ENCODE measurements at regions not wholly inside any gene's neighbourhood (a gene's known extent, or its start where the extent isn't known, plus 50 kb on each side); places are given as distances from the start of the nearest gene placed in this dataset.
A peak's percentile ranks its signal among the peaks of the same experiment; 100 is the strongest.

DNA sequence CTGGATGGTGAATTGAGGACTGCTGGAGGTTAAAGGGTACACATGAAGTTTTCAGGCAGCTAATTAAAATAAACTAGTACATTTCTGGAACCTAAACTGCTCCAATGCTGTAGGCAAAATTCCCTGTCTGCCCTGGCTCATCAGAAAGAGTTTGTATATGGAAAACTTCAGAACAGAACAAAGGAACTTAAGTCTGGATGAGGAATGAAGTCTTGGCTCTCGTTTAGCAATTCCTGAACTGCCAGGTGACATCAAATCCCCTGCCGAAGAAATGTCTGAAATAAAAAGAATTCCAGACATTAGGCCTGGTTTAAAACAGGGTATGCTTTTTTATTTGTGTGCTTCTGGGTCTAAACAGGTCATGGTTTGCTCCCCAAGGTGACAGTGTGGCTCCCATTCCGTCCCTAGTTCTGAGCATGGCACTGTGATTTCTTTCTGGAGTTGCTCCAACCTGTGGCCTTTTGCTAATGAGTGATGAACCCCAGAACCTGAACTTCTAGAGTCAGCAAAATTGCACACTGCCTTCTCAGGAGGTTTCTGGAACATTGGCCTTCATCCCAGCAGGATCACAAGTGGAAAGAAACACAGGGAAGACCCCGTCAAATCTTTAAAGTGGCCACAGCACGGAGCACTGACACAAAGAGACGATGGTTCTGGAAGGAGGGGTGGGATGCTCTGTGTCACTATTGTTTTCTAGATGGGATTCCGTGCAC is 129.4 kb upstream of the NAA20 start:
- no peak for DNase-seq (ENCODE audit: extremely low read depth in 1 of 11, low read depth in 9 of 11, low spot score in 4 of 11)

DNA sequence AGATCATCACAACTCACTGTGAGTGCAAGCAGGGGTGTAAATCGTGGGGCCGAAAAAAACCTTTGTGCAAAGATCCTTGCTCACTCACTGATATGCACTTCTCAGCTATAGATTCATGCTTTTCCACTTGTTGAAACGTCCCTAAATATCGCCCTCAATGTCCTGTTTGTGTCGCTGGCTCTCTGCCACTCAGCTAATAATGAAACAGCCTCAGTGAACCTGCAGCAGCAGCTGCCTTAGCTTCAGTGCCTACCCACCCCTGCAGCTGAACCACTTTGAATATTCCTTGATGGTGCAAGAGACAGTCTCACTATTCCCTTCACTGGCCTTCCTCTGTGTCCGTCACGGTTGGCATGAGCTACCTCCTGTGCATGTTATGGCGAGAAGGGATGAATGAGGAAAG is 128.9 kb upstream of the NAA20 start:
- no peak for DNase-seq (ENCODE audit: extremely low read depth in 1 of 11, low read depth in 9 of 11, low spot score in 4 of 11)

DNA sequence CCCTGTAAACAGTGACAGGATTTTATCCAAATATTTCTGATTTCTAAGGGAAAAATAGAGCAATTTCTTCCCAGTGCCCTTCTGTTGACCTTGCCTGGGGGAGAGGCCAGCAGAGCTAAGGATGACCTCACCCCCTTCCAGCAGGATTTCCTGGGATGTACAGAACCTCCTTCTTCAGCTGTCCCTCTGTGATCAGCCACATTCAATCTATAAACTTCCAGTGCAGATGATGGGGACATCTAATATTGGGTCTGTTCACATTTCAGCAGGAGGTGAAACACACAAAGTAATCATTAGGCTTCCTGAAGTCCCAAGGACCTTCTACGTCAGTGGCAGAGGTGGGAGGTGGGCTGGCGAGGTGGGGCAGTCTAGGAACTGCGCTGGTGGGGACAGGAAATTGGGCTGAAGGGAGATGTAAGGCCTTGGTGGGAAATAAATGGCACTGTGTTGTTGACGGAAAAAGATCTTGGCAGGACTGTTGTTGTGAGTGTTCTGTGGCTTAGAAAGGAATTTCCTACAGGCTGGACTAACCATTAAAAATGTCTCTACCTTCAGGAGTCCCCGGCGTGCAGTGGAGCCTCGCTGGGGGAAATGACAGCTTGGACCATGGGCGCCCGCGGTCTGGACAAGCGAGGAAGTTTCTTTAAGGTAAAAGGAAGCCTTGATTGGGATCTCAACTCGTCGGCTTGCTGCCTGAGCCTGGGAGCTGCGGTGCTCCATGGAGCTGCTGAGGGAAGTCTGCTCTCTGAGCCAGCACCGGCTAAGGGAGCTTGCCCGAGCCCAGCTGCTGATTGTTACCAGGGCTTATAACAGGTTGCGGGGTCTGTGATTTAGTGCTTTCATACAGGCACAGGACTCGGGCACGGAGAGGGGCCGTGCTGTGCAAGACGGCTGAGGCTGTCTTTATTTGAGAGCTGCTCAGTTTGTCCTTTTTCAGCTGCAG is 127.9 kb upstream of the NAA20 start:
- DNase-seq (ENCODE audit: extremely low read depth in 1 of 11, low read depth in 9 of 11, low spot score in 4 of 11) = peak in 3 of 11 donors; percentile 12 to 41 (median 31)

DNA sequence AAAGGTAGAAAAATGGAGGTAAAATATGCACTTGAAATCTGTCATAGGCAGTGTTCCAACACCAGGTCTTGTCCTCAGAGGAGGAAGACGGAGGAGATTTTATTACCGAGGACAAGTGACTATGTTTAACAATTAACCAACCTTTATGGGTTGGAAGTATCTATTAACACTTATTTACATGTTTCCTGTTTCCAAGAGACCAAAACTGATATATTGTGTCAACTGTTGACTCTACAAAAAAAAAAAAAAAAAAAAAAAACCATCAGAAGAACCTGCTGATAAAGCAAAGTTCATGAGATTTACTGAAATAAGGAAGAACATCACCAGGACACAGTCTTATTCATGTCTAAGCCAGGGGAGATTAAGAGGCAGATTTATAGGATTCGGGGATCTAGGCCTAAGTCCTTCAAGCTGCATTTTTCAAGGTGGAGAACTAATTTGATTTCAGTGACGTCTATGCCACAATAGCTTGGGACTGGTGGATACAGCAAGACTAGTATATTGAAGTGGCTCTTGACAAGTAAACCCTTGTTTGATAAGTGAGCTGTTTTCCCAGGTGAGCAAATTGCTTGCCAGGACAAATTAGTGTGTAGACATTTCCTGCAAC is 126.6 kb upstream of the NAA20 start:
- DNase-seq (ENCODE audit: extremely low read depth in 1 of 11, low read depth in 9 of 11, low spot score in 4 of 11) = no peak

DNA sequence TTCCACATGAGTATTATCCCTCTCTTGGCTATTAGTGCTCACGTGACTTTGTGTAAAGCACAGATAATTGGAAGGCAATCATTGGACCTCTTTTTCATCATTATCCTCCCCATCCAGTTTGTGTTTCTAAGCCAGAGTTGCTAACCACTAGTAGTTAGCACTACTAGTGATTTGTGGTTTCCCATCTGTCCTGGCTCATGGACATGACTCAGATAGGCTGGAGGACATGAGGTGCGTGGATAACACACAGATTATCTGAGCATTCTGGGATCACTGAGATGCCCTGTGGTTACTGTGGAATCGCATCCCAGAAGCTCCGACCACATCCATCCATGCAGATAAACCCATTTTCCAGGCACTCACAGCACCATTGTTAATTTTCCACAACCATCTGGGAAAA is 123.8 kb upstream of the NAA20 start:
- DNase-seq (ENCODE audit: extremely low read depth in 1 of 11, low read depth in 9 of 11, low spot score in 4 of 11) = no peak

DNA sequence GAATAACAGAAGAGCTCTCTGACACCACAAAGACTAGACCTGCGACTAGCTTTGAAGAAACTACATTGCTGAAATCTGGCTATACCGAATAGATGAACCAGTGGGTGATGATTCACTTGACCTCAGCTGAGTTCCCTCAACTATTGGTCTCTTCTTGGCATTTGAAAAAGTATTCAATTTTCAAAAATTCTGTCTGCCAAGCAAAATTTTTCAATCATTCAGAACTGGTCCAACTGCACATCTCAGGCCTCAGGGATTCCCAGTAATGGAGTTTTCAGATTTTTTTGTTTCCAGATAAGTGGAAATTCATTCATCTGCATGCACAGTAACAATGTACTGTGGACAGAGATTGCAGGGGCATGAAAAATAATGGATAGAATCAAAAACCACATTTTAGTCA is 121.4 kb upstream of the NAA20 start:
- no peak for DNase-seq (ENCODE audit: extremely low read depth in 1 of 11, low read depth in 9 of 11, low spot score in 4 of 11)

DNA sequence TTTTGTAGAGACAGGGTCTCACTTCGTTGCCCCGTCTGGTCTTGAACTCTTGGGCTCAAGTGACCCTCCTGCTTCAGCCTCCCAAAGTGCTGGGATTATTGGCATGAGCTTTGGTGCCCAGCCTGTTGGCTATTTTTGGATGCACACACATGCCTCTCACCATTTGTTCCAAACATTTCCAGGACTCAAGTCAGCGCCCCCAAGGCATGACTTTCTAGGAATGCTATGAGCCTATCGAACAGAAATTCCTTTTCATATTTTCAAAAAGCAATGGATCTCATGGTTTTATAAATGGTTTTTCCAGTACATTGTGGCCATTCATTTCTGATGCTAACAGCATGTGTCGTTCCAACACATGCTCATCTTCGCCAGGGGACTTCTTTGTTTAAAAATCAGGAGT is 119.3 kb upstream of the NAA20 start:
- no peak for DNase-seq (ENCODE audit: extremely low read depth in 1 of 11, low read depth in 9 of 11, low spot score in 4 of 11)

DNA sequence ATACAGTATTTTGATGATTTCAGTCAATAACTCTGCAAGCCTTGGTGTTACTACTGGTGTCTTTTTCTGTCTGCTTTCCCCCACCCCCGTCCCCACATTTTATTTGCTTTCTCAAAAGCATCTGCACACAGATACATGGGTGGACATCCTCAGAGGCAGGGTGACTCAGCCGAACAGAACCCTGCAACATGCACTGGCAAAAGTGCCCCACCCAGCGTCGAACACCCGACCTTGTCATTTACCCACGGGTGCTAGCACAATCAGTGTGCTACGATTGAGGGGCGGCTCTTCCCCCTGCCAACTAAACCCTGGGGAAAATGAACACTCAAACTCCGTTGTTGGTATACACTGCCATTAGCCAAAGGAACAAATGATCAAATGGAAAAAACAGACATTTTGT is 115.9 kb upstream of the NAA20 start:
- DNase-seq (ENCODE audit: extremely low read depth in 1 of 11, low read depth in 9 of 11, low spot score in 4 of 11) = no peak

DNA sequence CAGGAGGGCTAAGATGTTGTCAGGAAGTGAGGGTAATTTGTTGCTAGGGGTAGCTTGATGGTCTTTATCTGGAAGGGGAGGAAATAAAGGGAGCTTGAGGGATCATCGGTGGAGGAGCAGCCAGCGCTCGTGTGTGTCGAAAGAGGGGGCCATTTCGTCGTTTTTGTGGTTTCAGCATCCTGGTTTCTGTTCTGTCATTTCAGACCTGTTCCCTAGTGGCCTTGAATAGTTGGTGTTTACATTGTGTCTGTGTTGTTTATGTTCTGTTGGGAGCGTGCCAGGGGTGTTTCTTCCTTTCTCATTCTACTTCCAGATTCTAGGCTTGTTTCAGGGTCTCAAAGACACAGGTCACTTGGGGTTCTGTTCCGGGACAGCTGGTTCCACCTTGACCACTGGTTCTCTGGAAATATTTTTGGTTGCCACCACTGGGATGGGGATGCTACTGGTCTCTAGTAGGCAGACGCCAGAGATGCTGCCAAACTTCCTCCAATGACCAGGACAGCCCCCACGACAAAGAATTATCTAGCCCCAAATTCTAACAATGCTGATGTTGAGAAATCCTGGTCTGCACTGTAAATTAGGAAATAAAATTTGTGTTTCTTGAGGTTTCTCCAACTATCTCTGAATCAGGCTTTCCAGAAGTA is 113.9 kb upstream of the NAA20 start:
- DNase-seq (ENCODE audit: extremely low read depth in 1 of 11, low read depth in 9 of 11, low spot score in 4 of 11) = peak in 5 of 11 donors; percentile 26 to 66 (median 60)

DNA sequence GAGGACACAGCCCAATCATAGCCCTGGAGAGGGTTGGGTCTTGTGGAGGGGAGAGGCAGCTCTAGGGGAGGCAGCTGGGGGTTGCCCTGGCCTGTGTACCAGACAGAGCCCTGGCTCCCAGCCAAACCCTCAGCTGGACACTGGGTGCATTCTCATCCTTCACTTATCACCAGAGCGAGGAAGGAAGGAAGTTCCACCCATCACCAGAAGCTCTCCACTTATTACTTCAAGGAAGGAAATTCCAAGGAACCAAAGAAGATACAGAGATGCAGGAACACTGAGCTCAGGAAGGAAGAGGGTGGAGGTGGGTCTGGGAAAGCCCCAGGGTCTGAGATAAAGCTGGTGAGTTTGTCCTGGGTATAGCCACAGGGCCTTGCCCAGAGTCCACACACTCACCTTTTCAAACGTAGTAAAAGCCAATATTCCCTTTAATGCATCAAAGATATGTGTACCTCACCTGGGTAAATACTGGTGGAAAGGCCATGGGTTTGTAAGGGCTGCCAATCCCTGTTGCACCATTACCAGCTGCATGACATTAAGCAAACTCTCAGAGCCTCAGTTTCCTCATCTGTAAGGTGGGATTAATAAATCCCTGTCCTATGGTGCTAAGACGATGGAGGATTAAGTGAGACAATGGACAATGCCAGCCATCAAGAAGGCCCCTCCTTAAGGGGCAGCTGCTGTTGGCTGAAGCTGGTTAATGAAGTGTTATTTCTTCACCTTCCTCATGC is 109.7 kb upstream of the NAA20 start:
- no peak for DNase-seq (ENCODE audit: extremely low read depth in 1 of 11, low read depth in 9 of 11, low spot score in 4 of 11)

DNA sequence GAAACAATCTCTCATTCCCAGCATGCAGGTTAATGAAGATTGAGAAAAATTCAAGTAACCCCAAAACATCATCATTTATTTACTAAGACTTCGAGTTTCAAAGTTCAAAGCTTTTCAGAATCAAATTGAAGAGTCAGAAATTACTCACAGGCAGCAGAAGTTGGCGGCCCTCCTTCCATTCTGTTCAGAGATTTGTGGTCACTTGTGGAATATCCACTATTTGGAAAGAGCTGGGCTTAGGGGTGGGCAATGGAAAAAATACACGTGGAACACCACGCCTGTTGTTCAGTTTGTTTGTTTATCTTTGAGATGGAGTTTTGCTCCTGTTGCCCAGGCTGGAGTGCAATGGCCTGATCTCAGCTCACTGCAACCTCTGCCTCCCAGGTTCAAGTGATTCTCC is 108.6 kb upstream of the NAA20 start:
- DNase-seq (ENCODE audit: extremely low read depth in 1 of 11, low read depth in 9 of 11, low spot score in 4 of 11) = no peak

DNA sequence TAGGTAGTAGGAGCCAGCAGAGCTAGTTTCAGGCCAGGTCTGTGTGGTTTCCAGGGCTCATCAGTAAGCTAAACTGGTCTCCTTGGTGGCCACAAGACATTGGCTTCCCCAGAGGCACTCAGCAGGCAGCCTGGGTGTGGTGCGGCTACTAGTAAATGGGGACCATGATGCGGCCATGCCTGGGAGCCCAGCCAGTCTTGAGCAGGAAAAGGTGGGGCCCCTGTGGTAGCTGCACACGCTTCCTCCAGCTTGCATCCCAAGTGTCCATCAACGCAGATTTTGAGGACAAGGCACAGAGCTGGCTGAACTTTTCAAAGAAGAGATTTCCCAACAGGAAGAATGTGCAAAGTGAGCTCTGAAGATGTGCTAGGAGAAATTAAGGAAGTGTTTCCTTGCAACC is 107.4 kb upstream of the NAA20 start:
- no peak for DNase-seq (ENCODE audit: extremely low read depth in 1 of 11, low read depth in 9 of 11, low spot score in 4 of 11)

DNA sequence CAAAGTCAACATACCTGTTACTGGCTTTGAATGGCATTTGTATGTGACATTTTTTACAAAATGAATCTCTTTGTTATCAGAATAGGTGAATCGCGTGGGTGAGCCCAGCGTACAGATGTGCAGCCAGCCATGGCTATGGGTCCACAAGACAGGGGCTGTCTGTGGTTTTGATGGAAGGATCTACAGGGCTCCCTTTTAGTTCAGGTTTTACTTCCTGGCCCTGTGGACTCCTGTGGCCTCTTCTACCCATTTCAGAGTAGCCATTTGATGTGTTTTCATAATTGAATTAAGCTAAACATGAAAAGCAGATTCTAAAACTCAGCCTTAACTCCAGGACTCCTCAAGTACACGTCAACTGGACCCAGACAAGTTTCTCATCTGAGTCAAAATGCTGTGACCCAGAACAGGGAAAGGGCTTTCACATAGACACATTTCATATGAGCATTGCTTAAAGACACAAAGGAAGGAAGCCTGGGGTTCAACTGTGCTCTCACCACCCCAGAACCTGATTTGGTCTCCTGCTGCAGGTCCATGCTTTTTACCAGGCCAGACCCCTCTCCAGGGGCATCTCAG is 105.3 kb upstream of the NAA20 start:
- no peak for DNase-seq (ENCODE audit: extremely low read depth in 1 of 11, low read depth in 9 of 11, low spot score in 4 of 11)

DNA sequence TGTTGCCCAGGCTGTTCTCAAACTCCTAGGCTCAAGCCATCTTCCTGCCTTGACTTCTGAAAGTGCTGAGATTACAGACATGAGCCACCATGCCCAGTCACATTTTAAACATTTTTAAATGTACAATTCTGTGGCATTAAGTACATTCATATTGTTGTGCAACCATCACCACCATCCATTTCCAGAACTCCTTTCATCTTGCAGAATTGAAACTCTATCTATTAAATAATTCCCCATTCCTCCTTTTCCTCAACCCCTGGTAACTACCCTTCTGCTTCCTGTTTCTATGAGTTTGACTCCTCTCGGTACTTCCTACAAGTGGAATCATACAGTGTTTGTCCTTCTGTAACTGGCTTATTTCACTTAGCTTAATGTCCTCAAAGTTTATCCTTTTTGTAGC is 103.8 kb upstream of the NAA20 start:
- DNase-seq (ENCODE audit: extremely low read depth in 1 of 11, low read depth in 9 of 11, low spot score in 4 of 11) = no peak

DNA sequence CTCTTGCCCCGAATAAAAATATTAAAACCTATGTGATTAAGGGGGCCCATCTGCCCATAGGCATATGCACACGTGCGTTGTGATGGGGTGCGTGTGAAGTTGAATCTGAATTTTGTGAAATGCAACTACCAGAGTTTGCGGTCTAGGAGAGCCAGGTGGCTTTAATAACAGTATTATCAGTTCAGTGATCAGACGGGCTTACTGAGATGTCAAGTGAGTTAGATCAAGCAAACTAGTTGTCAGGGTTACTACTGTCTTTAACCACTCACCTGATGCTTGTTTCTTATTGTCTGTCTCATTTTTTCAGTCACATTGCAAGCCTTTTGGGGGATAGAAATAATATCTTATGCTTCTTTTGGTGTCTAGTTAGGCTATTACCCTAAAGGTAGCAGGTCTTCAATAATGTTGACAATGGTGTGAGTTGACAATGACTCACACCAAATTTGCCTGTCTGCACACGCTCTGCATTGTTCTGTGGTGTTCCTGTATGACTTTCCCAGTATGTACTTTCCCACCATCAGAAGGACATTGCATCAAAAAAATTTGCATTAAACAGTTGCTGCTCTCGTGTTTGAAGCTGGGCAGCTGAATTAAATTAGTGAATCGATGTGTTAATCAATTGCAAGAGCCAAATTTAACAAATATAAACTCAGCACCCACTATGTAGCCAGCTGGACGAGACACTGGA is 103.1 kb upstream of the NAA20 start:
- no peak for DNase-seq (ENCODE audit: extremely low read depth in 1 of 11, low read depth in 9 of 11, low spot score in 4 of 11)

DNA sequence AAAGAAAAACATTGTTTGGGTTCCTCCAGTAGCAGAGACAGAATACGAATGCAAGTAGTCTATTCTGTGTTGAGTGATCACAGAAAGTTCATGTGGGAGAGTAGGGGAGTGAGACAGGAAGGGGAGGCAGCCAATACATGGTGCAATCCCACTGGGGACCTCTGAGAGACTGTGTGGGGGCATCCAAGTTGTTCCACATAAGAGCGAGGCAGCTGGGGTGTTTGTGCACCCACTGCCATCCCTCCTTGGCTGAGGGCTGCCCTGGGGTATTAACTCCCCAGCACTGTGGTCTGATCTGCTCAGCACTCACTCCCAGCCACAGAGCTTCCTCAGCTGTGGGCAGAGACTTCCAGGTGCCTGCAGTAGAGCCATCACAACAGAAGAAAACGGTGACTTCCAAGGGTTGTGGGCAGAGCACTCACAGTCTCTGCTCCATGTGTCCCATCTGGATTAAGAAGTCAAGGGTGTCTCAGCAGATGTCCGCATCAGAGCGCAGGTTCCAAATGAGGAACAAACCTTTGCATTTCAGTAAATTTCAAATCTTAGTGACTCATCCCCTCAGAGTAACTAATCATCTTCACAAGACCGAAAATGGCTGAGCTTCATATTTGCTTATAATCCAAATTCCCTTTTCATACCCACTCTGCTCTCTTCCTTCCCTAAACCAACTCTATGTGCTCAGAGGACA is 101.9 kb upstream of the NAA20 start:
- no peak for DNase-seq (ENCODE audit: extremely low read depth in 1 of 11, low read depth in 9 of 11, low spot score in 4 of 11)

All from renal cortex interstitium (tissue), 11 donors.